Neural crest cell (in vitro differentiated cells): ENCODE measurements at regions not wholly inside any gene's neighbourhood (a gene's known extent, or its start where the extent isn't known, plus 50 kb on each side); places are given as distances from the start of the nearest gene placed in this dataset.

Experiments used
- DNase-seq: peaks from one replicate; pipeline ENCODE4 v3.0.0; 2021; ENCODE audit warnings: low read depth, mixed read lengths, low spot score
- H3K27ac Mint-ChIP-seq: one replicate; pipeline ENCODE4 v1.8.0; 2021; ENCODE audit warnings: mild to moderate bottlenecking, mixed read lengths; ENCODE audit not compliant: unreplicated experiment
- H3K27me3 Mint-ChIP-seq: 2 replicates; pipeline ENCODE4 v1.8.0; 2021; ENCODE audit warnings: low read depth, mild to moderate bottlenecking, mixed read lengths
- H3K36me3 Mint-ChIP-seq: 2 replicates; pipeline ENCODE4 v1.8.0; 2021; ENCODE audit warnings: low read depth, mild to moderate bottlenecking, mixed read lengths
- H3K4me1 Mint-ChIP-seq: 2 replicates; pipeline ENCODE4 v1.8.0; 2021; ENCODE audit warnings: mixed read lengths
- H3K4me3 Mint-ChIP-seq: one replicate; pipeline ENCODE4 v1.8.0; 2021; ENCODE audit warnings: mild to moderate bottlenecking, mixed read lengths
- H3K9me3 Mint-ChIP-seq: 2 replicates; pipeline ENCODE4 v1.8.0; 2021; ENCODE audit warnings: mixed read lengths
- CTCF ChIP-seq: fragments of 200-600 bp; sonication (generic); conservative IDR thresholded peaks from 2 replicates; pipeline ENCODE4 v1.5.0; 2021; ENCODE audit warnings: antibody characterized with exemption, mild to moderate bottlenecking

DNA sequence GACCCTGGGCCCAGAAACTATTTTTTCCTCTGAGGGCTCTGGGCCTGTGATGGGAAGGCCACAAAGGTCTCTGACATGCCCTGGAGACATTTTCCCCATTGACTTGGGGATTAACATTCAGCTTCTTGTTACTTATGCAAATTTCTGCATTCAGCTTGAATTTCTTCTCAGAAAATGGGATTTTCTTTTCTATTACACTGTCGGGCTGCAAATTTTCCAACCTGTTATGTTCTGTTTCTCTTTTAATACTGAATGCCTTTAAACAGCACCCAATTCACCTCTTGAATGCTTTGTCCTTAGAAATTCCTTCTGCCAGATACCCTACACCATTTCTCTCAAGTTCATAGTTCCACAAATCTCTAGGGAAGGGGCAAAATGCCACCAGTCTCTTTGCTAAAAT lies 241.0 kb downstream of the HNMT start:
- no peak for DNase-seq
- peaks cover 2% of the 10 kb centered on the region for H3K36me3 Mint-ChIP-seq
- H3K27me3 Mint-ChIP-seq = no peaks in the 10 kb centered on the region
- H3K27ac Mint-ChIP-seq = no peak overlapping the region
- H3K4me3 Mint-ChIP-seq = no peak overlapping the region
- TF ChIP-seq CTCF = no peak
- H3K4me1 Mint-ChIP-seq = peaks cover 8% of the 10 kb centered on the region
- H3K9me3 Mint-ChIP-seq = peaks cover 6% of the 10 kb centered on the region

- no peak for DNase-seq
- Mint-ChIP-seq H3K4me1 (peaks cover 8% of the 10 kb centered on the region), H3K4me3 (no peak overlapping the region), H3K27me3 (no peaks in the 10 kb centered on the region), H3K36me3 (peaks cover 2% of the 10 kb centered on the region), H3K27ac (no peak overlapping the region), H3K9me3 (peaks cover 6% of the 10 kb centered on the region)
- no peak for TF ChIP-seq CTCF
Measured at GRCh38 chr2:138207074-138207930, 243.0 kb downstream of the HNMT start.

- peaks cover 7% of the 10 kb centered on the region for H3K9me3 Mint-ChIP-seq
- no peak for TF ChIP-seq CTCF
- H3K36me3 Mint-ChIP-seq = no peaks in the 10 kb centered on the region
- peaks cover 8% of the 10 kb centered on the region for H3K4me1 Mint-ChIP-seq
- DNase-seq = no peak
- H3K27ac Mint-ChIP-seq = no peak overlapping the region
- H3K4me3 Mint-ChIP-seq = no peak overlapping the region
- no peaks in the 10 kb centered on the region for H3K27me3 Mint-ChIP-seq
Measured at GRCh38 chr2:138209009-138209408, 244.7 kb downstream of the HNMT start.

DNA sequence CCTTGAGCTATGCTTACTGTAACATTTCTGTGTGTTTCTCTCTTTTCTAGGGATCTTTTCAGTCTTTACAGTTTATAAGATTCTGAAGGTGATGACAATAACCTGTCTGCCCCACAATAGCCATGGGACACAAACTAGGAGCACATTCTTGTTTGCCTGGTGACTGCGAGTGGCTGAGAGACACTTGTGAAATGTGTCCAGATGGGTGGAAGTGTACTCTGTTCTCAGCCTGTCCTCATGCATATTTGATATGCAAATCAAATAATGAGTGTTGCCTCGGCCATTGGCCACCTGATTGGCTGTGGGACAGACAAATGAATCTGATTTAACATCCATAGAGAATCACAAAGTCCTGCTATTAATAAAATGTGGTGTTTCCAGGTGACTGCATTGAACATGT lies 246.2 kb downstream of the HNMT start:
- H3K4me3 Mint-ChIP-seq = no peak overlapping the region
- peaks cover 5% of the 10 kb centered on the region for H3K9me3 Mint-ChIP-seq
- H3K36me3 Mint-ChIP-seq = no peaks in the 10 kb centered on the region
- TF ChIP-seq CTCF = no peak
- H3K27ac Mint-ChIP-seq = no peak overlapping the region
- H3K27me3 Mint-ChIP-seq = no peaks in the 10 kb centered on the region
- no peak for DNase-seq
- H3K4me1 Mint-ChIP-seq = peaks cover 3% of the 10 kb centered on the region

DNA sequence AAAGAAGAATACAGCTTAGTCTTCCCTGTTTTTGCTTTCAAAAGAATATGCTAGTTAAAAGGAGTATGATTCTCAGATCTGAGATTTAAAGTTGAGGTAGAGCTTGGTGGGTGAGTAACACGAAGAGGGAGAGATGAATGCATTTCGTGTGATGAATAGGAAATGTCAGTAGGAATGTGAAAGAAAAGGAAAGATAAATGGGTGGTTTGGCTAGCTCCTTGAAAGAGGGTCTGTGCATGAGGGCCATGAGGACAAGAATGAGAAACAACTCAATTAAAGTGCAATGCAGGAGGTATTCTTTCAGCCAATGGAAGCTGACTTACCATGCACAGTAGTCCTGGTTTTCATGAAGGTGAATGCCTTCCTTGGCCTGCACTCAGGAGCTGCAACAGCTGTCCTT lies 248.2 kb downstream of the HNMT start:
- H3K36me3 Mint-ChIP-seq = no peaks in the 10 kb centered on the region
- H3K9me3 Mint-ChIP-seq = peaks cover 4% of the 10 kb centered on the region
- no peak overlapping the region for H3K4me3 Mint-ChIP-seq
- H3K27me3 Mint-ChIP-seq = no peaks in the 10 kb centered on the region
- DNase-seq = no peak
- TF ChIP-seq CTCF = no peak
- H3K27ac Mint-ChIP-seq = no peak overlapping the region
- no peaks in the 10 kb centered on the region for H3K4me1 Mint-ChIP-seq
